ENCODE measurements at regions not wholly inside any gene's neighbourhood (a gene's known extent, or its start where the extent isn't known, plus 50 kb on each side); places are given as distances from the start of the nearest gene placed in this dataset.

- Histone ChIP-seq H3K27me3 (ENCODE audit: control insufficient read depth in 1 of 2, insufficient read depth in 2 of 2, low read length in 2 of 2) (peaks cover 0 to 7% of the 10 kb centered on the region in 2 donors), H3K4me1 (ENCODE audit: insufficient read depth, low read length) (no peaks in the 10 kb centered on the region), H3K27ac (ENCODE audit: low read depth, low read length) (no peak overlapping the region), H3K4me3 (ENCODE audit: low read depth in 1 of 2, low read length in 2 of 2) (no peak overlapping the region), H3K9me3 (ENCODE audit: low read length) (no peaks in the 10 kb centered on the region), H3K9ac (ENCODE audit: low read length) (no peak overlapping the region), H3K36me3 (ENCODE audit: insufficient read depth, low read length) (no peaks in the 10 kb centered on the region)
These were observed 938.4 kb downstream of the BRD1 start for GRCh38 chr22:48889209-48889830.

DNA sequence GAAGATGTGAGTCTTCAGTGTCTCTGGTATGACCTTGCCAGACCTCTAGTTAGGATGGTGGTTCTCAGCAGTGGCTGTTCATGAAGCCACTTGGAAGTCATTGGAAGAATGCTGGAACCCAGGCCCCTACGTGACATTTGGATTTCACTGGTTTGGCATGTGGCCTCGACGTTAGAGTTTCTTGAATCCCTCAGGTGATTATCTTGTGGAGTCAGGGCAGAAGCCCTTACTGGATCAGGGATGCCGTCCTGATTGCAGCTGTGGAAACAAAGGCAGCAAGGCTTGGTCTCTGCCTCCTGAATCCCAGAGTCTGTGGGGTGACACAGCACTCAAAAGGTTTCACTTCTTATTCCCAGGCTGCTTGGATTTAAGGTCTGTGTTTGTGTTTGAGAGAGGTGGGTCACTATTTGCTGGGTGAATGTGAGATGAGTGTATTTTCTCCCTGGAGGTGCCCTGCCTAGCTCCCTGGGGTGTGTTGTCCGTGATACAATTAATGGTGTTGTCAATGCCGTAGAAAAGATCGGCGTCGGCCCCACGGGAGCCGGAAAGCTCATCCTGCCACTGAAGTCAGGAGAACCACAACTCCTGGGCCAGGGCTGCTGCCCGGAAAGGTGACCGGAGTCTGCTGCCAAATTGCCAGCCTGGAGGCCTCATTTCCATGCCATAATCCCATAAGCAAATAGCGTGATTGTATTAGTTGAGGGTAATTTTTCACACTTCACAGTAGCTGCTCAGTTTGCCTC lies 939.0 kb downstream of the BRD1 start:
- H3K4me1 ChIP-seq (ENCODE audit: insufficient read depth, low read length) = no peaks in the 10 kb centered on the region
- H3K4me3 ChIP-seq (ENCODE audit: low read depth in 1 of 2, low read length in 2 of 2) = no peak overlapping the region
- no peak overlapping the region for H3K9ac ChIP-seq (ENCODE audit: low read length)
- no peaks in the 10 kb centered on the region for H3K36me3 ChIP-seq (ENCODE audit: insufficient read depth, low read length)
- H3K27ac ChIP-seq (ENCODE audit: low read depth, low read length) = no peak overlapping the region
- no peaks in the 10 kb centered on the region for H3K9me3 ChIP-seq (ENCODE audit: low read length)
- H3K27me3 ChIP-seq (ENCODE audit: control insufficient read depth in 1 of 2, insufficient read depth in 2 of 2, low read length in 2 of 2) = peaks cover 0 to 7% of the 10 kb centered on the region in 2 donors

- no peaks in the 10 kb centered on the region for H3K36me3 ChIP-seq (ENCODE audit: insufficient read depth, low read length)
- H3K9ac ChIP-seq (ENCODE audit: low read length) = no peak overlapping the region
- peaks cover 0 to 7% of the 10 kb centered on the region in 2 donors for H3K27me3 ChIP-seq (ENCODE audit: control insufficient read depth in 1 of 2, insufficient read depth in 2 of 2, low read length in 2 of 2)
- H3K9me3 ChIP-seq (ENCODE audit: low read length) = no peaks in the 10 kb centered on the region
- no peak overlapping the region for H3K4me3 ChIP-seq (ENCODE audit: low read depth in 1 of 2, low read length in 2 of 2)
- H3K4me1 ChIP-seq (ENCODE audit: insufficient read depth, low read length) = no peaks in the 10 kb centered on the region
- H3K27ac ChIP-seq (ENCODE audit: low read depth, low read length) = no peak overlapping the region
These were observed 940.0 kb downstream of the BRD1 start for GRCh38 chr22:48887394-48888332.

DNA sequence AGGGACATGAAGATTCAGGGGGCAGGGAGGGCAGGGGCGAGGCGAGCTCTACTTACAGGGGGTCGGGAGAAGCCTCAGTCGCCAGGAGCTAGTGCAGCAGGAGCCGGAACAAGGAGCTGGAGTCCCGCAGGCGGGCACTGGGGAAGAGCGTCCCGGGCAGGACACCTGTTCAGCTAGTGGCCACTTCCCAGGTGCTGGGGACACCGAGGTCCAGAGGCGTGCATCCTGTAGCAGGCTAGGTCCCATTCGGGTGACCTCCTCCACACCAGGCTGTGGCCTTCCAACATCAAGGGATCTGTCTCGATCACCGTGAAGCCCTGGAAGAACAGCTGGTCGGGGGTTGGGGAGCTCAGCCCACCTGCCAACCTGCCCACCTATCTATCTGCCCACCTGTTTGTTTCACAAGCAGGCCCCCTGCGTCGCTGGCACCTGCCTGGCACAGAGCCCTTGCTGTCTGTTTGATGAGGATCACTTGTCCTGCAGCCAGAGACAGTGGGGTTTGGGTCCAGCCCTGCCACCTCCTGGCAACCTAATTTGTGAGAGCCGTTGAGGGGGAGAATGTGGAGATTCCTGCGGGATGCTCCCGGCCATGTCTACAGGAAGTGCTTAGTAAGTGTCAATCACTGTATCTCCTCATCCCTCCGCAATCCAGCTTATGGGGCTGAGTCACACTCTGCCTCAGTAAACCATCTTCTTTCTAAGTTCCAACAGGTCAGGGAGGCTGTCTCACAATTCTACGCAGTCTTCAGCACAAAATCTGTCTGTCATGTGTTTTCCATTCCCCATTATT lies 940.9 kb downstream of the BRD1 start:
- Histone ChIP-seq H3K27me3 (ENCODE audit: control insufficient read depth in 1 of 2, insufficient read depth in 2 of 2, low read length in 2 of 2) (peaks cover 0 to 7% of the 10 kb centered on the region in 2 donors), H3K36me3 (ENCODE audit: insufficient read depth, low read length) (no peaks in the 10 kb centered on the region)

DNA sequence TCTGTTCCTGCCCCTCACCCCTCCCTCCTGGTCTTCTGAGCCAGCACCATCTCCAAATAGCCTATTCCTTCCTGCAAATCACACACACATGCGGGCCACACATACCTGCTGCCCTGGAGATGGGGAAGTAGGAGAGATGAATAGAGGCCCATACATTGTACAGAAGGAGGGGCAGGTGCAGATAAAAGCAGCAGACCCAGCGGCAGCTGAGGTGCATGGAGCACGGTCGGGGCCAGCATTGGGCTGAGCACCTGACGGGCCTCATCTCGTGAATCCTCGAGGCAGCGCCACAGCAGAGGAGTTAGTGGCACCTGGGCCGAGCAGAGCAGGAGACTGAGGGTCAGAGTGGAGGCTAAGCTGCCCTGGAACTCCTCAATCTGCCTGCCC lies 941.8 kb downstream of the BRD1 start:
- no peaks in the 10 kb centered on the region for H3K9me3 ChIP-seq (ENCODE audit: low read length)
- no peaks in the 10 kb centered on the region for H3K4me1 ChIP-seq (ENCODE audit: insufficient read depth, low read length)
- no peaks in the 10 kb centered on the region for H3K36me3 ChIP-seq (ENCODE audit: insufficient read depth, low read length)
- no peak overlapping the region for H3K27ac ChIP-seq (ENCODE audit: low read depth, low read length)
- H3K4me3 ChIP-seq (ENCODE audit: low read depth in 1 of 2, low read length in 2 of 2) = no peak overlapping the region
- H3K9ac ChIP-seq (ENCODE audit: low read length) = no peak overlapping the region
- peaks cover 0 to 7% of the 10 kb centered on the region in 2 donors for H3K27me3 ChIP-seq (ENCODE audit: control insufficient read depth in 1 of 2, insufficient read depth in 2 of 2, low read length in 2 of 2)

More for the DNA sequence above, 940.9 kb downstream of the BRD1 start:
- Histone ChIP-seq H3K9me3 (ENCODE audit: low read length) (no peaks in the 10 kb centered on the region), H3K9ac (ENCODE audit: low read length) (no peak overlapping the region), H3K4me1 (ENCODE audit: insufficient read depth, low read length) (no peaks in the 10 kb centered on the region), H3K4me3 (ENCODE audit: low read depth in 1 of 2, low read length in 2 of 2) (no peak overlapping the region), H3K27ac (ENCODE audit: low read depth, low read length) (no peak overlapping the region)

DNA sequence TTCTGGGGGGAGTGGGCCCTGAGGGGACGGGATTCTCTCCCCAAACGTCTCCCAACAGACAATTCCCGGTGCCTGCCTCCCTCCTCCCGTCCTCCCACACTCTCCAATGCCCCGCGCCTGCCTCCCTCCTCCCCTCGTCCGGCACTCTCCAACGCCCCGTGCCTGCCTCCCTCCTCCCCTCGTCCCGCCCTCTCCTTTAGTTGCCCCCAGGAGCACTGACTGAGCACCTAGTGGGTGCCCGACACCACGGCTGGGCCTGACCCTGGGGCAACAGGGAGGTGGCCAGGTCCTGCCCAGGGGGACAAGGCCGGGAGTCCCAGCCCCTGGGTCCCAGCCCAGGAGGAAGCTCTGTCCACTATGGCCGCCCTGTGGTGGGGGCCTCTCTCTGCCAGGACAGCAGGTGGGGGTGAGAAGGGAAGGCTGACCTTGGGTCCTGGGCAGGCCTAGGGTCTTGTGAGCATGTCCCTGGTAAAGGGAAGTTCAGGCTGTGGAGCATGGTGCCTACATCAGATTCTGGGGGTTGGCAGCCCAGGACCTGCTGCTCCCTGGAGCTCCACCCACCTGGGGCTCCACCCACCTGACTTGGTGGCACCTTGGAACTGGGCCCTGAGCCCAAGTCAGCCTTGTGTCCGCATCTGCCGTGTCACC lies 942.3 kb downstream of the BRD1 start:
- Histone ChIP-seq H3K27me3 (ENCODE audit: control insufficient read depth in 1 of 2, insufficient read depth in 2 of 2, low read length in 2 of 2) (peaks cover 0 to 4% of the 10 kb centered on the region in 2 donors), H3K4me3 (ENCODE audit: low read depth in 1 of 2, low read length in 2 of 2) (no peak overlapping the region), H3K4me1 (ENCODE audit: insufficient read depth, low read length) (no peaks in the 10 kb centered on the region)

GRCh38 chr22:48884786-48885185 lies 942.9 kb downstream of the BRD1 start:
- Histone ChIP-seq H3K27me3 (ENCODE audit: control insufficient read depth in 1 of 2, insufficient read depth in 2 of 2, low read length in 2 of 2) (peaks cover 0 to 4% of the 10 kb centered on the region in 2 donors), H3K4me1 (ENCODE audit: insufficient read depth, low read length) (no peaks in the 10 kb centered on the region), H3K9me3 (ENCODE audit: low read length) (no peaks in the 10 kb centered on the region), H3K9ac (ENCODE audit: low read length) (no peak overlapping the region), H3K36me3 (ENCODE audit: insufficient read depth, low read length) (no peaks in the 10 kb centered on the region), H3K4me3 (ENCODE audit: low read depth in 1 of 2, low read length in 2 of 2) (no peak overlapping the region), H3K27ac (ENCODE audit: low read depth, low read length) (no peak overlapping the region)

More for the DNA sequence above, 942.3 kb downstream of the BRD1 start:
- Histone ChIP-seq H3K9me3 (ENCODE audit: low read length) (no peaks in the 10 kb centered on the region), H3K36me3 (ENCODE audit: insufficient read depth, low read length) (no peaks in the 10 kb centered on the region), H3K9ac (ENCODE audit: low read length) (no peak overlapping the region), H3K27ac (ENCODE audit: low read depth, low read length) (no peak overlapping the region)

GRCh38 chr22:48884324-48884723 lies 943.3 kb downstream of the BRD1 start:
- no peak overlapping the region for H3K4me3 ChIP-seq (ENCODE audit: low read depth in 1 of 2, low read length in 2 of 2)
- no peak overlapping the region for H3K9ac ChIP-seq (ENCODE audit: low read length)
- H3K9me3 ChIP-seq (ENCODE audit: low read length) = no peaks in the 10 kb centered on the region
- H3K27ac ChIP-seq (ENCODE audit: low read depth, low read length) = no peak overlapping the region
- H3K36me3 ChIP-seq (ENCODE audit: insufficient read depth, low read length) = no peaks in the 10 kb centered on the region
- H3K4me1 ChIP-seq (ENCODE audit: insufficient read depth, low read length) = no peaks in the 10 kb centered on the region
- peaks cover 0 to 4% of the 10 kb centered on the region in 2 donors for H3K27me3 ChIP-seq (ENCODE audit: control insufficient read depth in 1 of 2, insufficient read depth in 2 of 2, low read length in 2 of 2)

GRCh38 chr22:48883211-48883960 lies 944.3 kb downstream of the BRD1 start:
- Histone ChIP-seq H3K36me3 (ENCODE audit: insufficient read depth, low read length) (no peaks in the 10 kb centered on the region), H3K9ac (ENCODE audit: low read length) (no peak overlapping the region), H3K27me3 (ENCODE audit: control insufficient read depth in 1 of 2, insufficient read depth in 2 of 2, low read length in 2 of 2) (peaks cover 0 to 4% of the 10 kb centered on the region in 2 donors)

DNA sequence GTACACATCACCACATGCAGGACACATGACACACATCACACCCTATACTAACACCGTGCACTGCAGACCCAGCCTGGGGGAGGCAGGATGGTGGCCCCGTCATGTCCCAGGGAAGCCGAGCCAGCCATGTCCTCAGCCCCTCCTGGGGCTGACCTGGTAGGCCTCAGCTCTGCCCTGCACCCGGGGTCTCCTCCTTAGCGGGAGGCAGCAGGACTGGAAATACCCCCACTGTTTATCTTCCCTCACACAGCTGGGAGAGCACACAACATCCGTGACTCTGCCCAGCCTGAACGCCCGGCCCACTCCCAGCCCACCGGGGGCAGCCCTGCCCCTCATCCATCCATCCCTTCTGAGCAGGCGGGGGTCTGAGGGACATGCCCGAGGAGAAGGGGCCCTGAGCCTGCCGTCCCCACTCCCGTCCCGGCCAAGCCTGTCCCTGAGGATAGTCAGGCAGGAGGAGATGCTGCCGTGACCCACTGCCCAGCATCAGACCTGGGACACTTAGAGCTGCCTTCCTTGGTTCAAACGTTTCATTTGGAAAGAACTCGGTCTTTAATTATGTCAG lies 945.0 kb downstream of the BRD1 start:
- no peaks in the 10 kb centered on the region for H3K9me3 ChIP-seq (ENCODE audit: low read length)
- H3K27me3 ChIP-seq (ENCODE audit: control insufficient read depth in 1 of 2, insufficient read depth in 2 of 2, low read length in 2 of 2) = peaks cover 0 to 4% of the 10 kb centered on the region in 2 donors
- H3K27ac ChIP-seq (ENCODE audit: low read depth, low read length) = no peak overlapping the region
- H3K4me3 ChIP-seq (ENCODE audit: low read depth in 1 of 2, low read length in 2 of 2) = no peak overlapping the region
- no peaks in the 10 kb centered on the region for H3K36me3 ChIP-seq (ENCODE audit: insufficient read depth, low read length)
- no peaks in the 10 kb centered on the region for H3K4me1 ChIP-seq (ENCODE audit: insufficient read depth, low read length)
- no peak overlapping the region for H3K9ac ChIP-seq (ENCODE audit: low read length)

More at GRCh38 chr22:48883211-48883960, 944.3 kb downstream of the BRD1 start:
- Histone ChIP-seq H3K4me3 (ENCODE audit: low read depth in 1 of 2, low read length in 2 of 2) (no peak overlapping the region), H3K9me3 (ENCODE audit: low read length) (no peaks in the 10 kb centered on the region), H3K27ac (ENCODE audit: low read depth, low read length) (no peak overlapping the region), H3K4me1 (ENCODE audit: insufficient read depth, low read length) (no peaks in the 10 kb centered on the region)
